ENCODE measurements at regions not wholly inside any gene's neighbourhood (a gene's known extent, or its start where the extent isn't known, plus 50 kb on each side); places are given as distances from the start of the nearest gene placed in this dataset.
"Not testable (repeated sequence)": the region's sequence is repeated elsewhere in the genome, so short reads cannot be mapped to it uniquely, and the experiment has no call there.

- DNase-seq (ENCODE audit: low read depth in 2 of 2), result no peak
Measured at GRCh38 chr5:90056911-90057705, 352.4 kb downstream of the CETN3 start.

GRCh38 chr5:90055831-90056328 is 353.7 kb downstream of the CETN3 start:
- DNase-seq (ENCODE audit: low read depth in 2 of 2), result no peak

GRCh38 chr5:90054612-90055011 is 354.9 kb downstream of the CETN3 start:
- no peak for DNase-seq (ENCODE audit: low read depth in 2 of 2)

- DNase-seq (ENCODE audit: low read depth in 2 of 2), result no peak
Measured at GRCh38 chr5:90051756-90052155, 357.8 kb downstream of the CETN3 start.

- DNase-seq (ENCODE audit: low read depth in 2 of 2), result no peak
Measured at GRCh38 chr5:90050103-90050502, 359.5 kb downstream of the CETN3 start.

- no peak for DNase-seq (ENCODE audit: low read depth in 2 of 2)
Measured at GRCh38 chr5:90047113-90047512, 362.4 kb downstream of the CETN3 start.

- DNase-seq (ENCODE audit: low read depth in 2 of 2), result not testable (repeated sequence)
Measured at GRCh38 chr5:90040082-90040481, 369.5 kb downstream of the CETN3 start.

- DNase-seq (ENCODE audit: low read depth in 2 of 2), result no peak
Measured at GRCh38 chr5:90037646-90038045, 371.9 kb downstream of the CETN3 start.

- DNase-seq (ENCODE audit: low read depth in 2 of 2), result no peak
Measured at GRCh38 chr5:90022711-90023053, 386.9 kb downstream of the CETN3 start.

- DNase-seq (ENCODE audit: low read depth in 2 of 2), result no peak
Measured at GRCh38 chr5:90022002-90022710, 387.4 kb downstream of the CETN3 start.

- no peak for DNase-seq (ENCODE audit: low read depth in 2 of 2)
Measured at GRCh38 chr5:90020575-90021538, 388.7 kb downstream of the CETN3 start.

GRCh38 chr5:90017239-90017638 is 392.3 kb downstream of the CETN3 start:
- no peak for DNase-seq (ENCODE audit: low read depth in 2 of 2)

- no peak for DNase-seq (ENCODE audit: low read depth in 2 of 2)
Measured at GRCh38 chr5:90015584-90016018, 394.0 kb downstream of the CETN3 start.

GRCh38 chr5:90014420-90014819 is 395.1 kb downstream of the CETN3 start:
- DNase-seq (ENCODE audit: low read depth in 2 of 2), result no peak

GRCh38 chr5:90000351-90000750 is 409.2 kb downstream of the CETN3 start:
- no peak for DNase-seq (ENCODE audit: low read depth in 2 of 2)

- no peak for DNase-seq (ENCODE audit: low read depth in 2 of 2)
Measured at GRCh38 chr5:89998519-89999305, 410.8 kb downstream of the CETN3 start.

- no peak for DNase-seq (ENCODE audit: low read depth in 2 of 2)
Measured at GRCh38 chr5:89996890-89997289, 412.7 kb downstream of the CETN3 start.

- DNase-seq (ENCODE audit: low read depth in 2 of 2), result no peak
Measured at GRCh38 chr5:89996335-89996734, 413.2 kb downstream of the CETN3 start.

- no peak for DNase-seq (ENCODE audit: low read depth in 2 of 2)
Measured at GRCh38 chr5:89994266-89994665, 415.3 kb downstream of the CETN3 start.

GRCh38 chr5:89992201-89992600 is 417.4 kb downstream of the CETN3 start:
- no peak for DNase-seq (ENCODE audit: low read depth in 2 of 2)

- DNase-seq (ENCODE audit: low read depth in 2 of 2), result no peak
Measured at GRCh38 chr5:89991592-89991991, 418.0 kb downstream of the CETN3 start.

Measured in stimulated activated CD4-positive, alpha-beta T cell treated with anti-CD3 and anti-CD28 coated beads, Interleukin-4, amount 100 ng/mL, for 48 hours (primary cell).